IPS-18c (cell line): ENCODE measurements at regions not wholly inside any gene's neighbourhood (a gene's known extent, or its start where the extent isn't known, plus 50 kb on each side); places are given as distances from the start of the nearest gene placed in this dataset.
A peak's percentile ranks its signal among the peaks of the same experiment; 100 is the strongest.
"Not testable (repeated sequence)": the region's sequence is repeated elsewhere in the genome, so short reads cannot be mapped to it uniquely, and the experiment has no call there.

Source experiments
- H3K4me3 ChIP-seq: 2 replicates; pipeline ENCODE4 v1.7.0; 2013; ENCODE audit warnings: low read depth, mild to moderate bottlenecking, low read length, moderate library complexity; ENCODE audit not compliant: insufficient read depth
- H3K9me3 ChIP-seq: one replicate; pipeline ENCODE4 v1.6.1; 2013; ENCODE audit warnings: mild to moderate bottlenecking, low read length, moderate library complexity; ENCODE audit not compliant: control insufficient read depth, insufficient read depth

GRCh38 chr17:64787921-64788271 lies 125.8 kb upstream of the SMURF2 start:
- Histone ChIP-seq H3K4me3 (no peak overlapping the region), H3K9me3 (no peaks in the 10 kb centered on the region)

- no peaks in the 10 kb centered on the region for H3K9me3 ChIP-seq
- no peak overlapping the region for H3K4me3 ChIP-seq
Measured at GRCh38 chr17:64787255-64787920, 125.3 kb upstream of the SMURF2 start.

GRCh38 chr17:64786337-64786736 lies 124.2 kb upstream of the SMURF2 start:
- no peak overlapping the region for H3K4me3 ChIP-seq

GRCh38 chr17:64785011-64785421 lies 122.9 kb upstream of the SMURF2 start:
- H3K4me3 ChIP-seq: no peak overlapping the region
- H3K9me3 ChIP-seq: peaks cover 2% of the 10 kb centered on the region

More at GRCh38 chr17:64786337-64786736, 124.2 kb upstream of the SMURF2 start:
- H3K9me3 ChIP-seq: no peaks in the 10 kb centered on the region

- Histone ChIP-seq H3K4me3 (no peak overlapping the region), H3K9me3 (peaks cover 4% of the 10 kb centered on the region)
Measured at GRCh38 chr17:64784353-64785010, 122.4 kb upstream of the SMURF2 start.

- Histone ChIP-seq H3K9me3 (peaks cover 4% of the 10 kb centered on the region), H3K4me3 (no peak overlapping the region)
Measured at GRCh38 chr17:64783556-64784352, 121.6 kb upstream of the SMURF2 start.

GRCh38 chr17:64783031-64783461 lies 120.9 kb upstream of the SMURF2 start:
- Histone ChIP-seq H3K4me3 (no peak overlapping the region), H3K9me3 (peaks cover 4% of the 10 kb centered on the region)

GRCh38 chr17:64781810-64782555 lies 119.9 kb upstream of the SMURF2 start:
- peak overlapping the region; percentile 62; the same call in 1 of the 2 replicates for H3K4me3 ChIP-seq
- peaks cover 4% of the 10 kb centered on the region for H3K9me3 ChIP-seq

- H3K9me3 ChIP-seq: peaks cover 4% of the 10 kb centered on the region
- peak overlapping the region; percentile 62 for H3K4me3 ChIP-seq
Measured at GRCh38 chr17:64781014-64781756, 119.1 kb upstream of the SMURF2 start.

- H3K4me3 ChIP-seq: peak overlapping the region; percentile 62
Measured at GRCh38 chr17:64780096-64781013, 118.2 kb upstream of the SMURF2 start.

GRCh38 chr17:64779376-64780095 lies 117.4 kb upstream of the SMURF2 start:
- peaks cover 4% of the 10 kb centered on the region for H3K9me3 ChIP-seq
- peak overlapping the region; percentile 62 for H3K4me3 ChIP-seq

More at GRCh38 chr17:64780096-64781013, 118.2 kb upstream of the SMURF2 start:
- H3K9me3 ChIP-seq: peaks cover 4% of the 10 kb centered on the region

GRCh38 chr17:64779098-64779375 lies 116.9 kb upstream of the SMURF2 start:
- H3K9me3 ChIP-seq: not testable (repeated sequence)
- H3K4me3 ChIP-seq: peak overlapping the region; percentile 62

- H3K9me3 ChIP-seq: peaks cover 4% of the 10 kb centered on the region
- H3K4me3 ChIP-seq: peak overlapping the region; percentile 62; the same call in 1 of the 2 replicates
Measured at GRCh38 chr17:64778240-64779097, 116.4 kb upstream of the SMURF2 start.

GRCh38 chr17:64777415-64778239 lies 115.5 kb upstream of the SMURF2 start:
- Histone ChIP-seq H3K4me3 (peak overlapping the region; percentile 43; the same call in 1 of the 2 replicates), H3K9me3 (peaks cover 4% of the 10 kb centered on the region)
